Activated CD8-positive, alpha-beta T cell treated with anti-CD3 and anti-CD28 coated beads for 36 hours (primary cell): ENCODE measurements at regions not wholly inside any gene's neighbourhood (a gene's known extent, or its start where the extent isn't known, plus 50 kb on each side); places are given as distances from the start of the nearest gene placed in this dataset.

Experiments used
- ATAC-seq: fragments of 200-7000 bp; cut with Tn5 transposase; one replicate; pipeline ENCODE4 v1.10.0; 2021; ENCODE audit warnings: mild to moderate bottlenecking, moderate library complexity
- CTCF ChIA-PET: fragments of 350-600 bp; sonication (Branson Sonifier 250); formaldehyde crosslinking; loops from one replicate; lab custom pipeline; 2021; ENCODE audit warnings: antibody characterized with exemption; lab: Charles Lee
- POLR2A ChIA-PET: fragments of 350-600 bp; sonication (Branson Sonifier 250); formaldehyde crosslinking; loops from one replicate; lab custom pipeline; 2021; ENCODE audit warnings: antibody characterized with exemption; lab: Charles Lee
- DNase-seq: peaks from one replicate; pipeline ENCODE4 v3.0.0-alpha.2; 2020
- H3K27ac Mint-ChIP-seq: one replicate; pipeline ENCODE4 v1.8.0; 2021; ENCODE audit warnings: mild to moderate bottlenecking, mixed read lengths
- H3K27me3 Mint-ChIP-seq: one replicate; pipeline ENCODE4 v1.8.0; 2021; ENCODE audit warnings: mixed read lengths
- H3K36me3 Mint-ChIP-seq: one replicate; pipeline ENCODE4 v1.8.0; 2021; ENCODE audit warnings: low read depth, mixed read lengths
- H3K4me1 Mint-ChIP-seq: one replicate; pipeline ENCODE4 v1.8.0; 2021; ENCODE audit warnings: low read depth, mixed read lengths
- H3K4me3 Mint-ChIP-seq: one replicate; pipeline ENCODE4 v1.8.0; 2021; ENCODE audit warnings: mild to moderate bottlenecking, moderate library complexity, mixed read lengths
- H3K9me3 Mint-ChIP-seq: one replicate; pipeline ENCODE4 v1.8.0; 2021; ENCODE audit warnings: mixed read lengths
- intact Hi-C: fragments of 100-400 bp; cut with micrococcal nuclease; formaldehyde crosslinking; loops from one replicate; pipeline ENCODE4 v1.10.0; 2022
- TF ChIP-seq, protein P1 (sequence below): fragments of 200-600 bp; IDR thresholded peaks from one replicate; pipeline ENCODE4 v1.8.0; 2022; ENCODE audit warnings: antibody characterized with exemption, mild to moderate bottlenecking

- Mint-ChIP-seq H3K27ac (no peak overlapping the region), H3K9me3 (no peaks in the 10 kb centered on the region), H3K4me1 (no peaks in the 10 kb centered on the region), H3K4me3 (no peak overlapping the region), H3K36me3 (no peaks in the 10 kb centered on the region), H3K27me3 (no peaks in the 10 kb centered on the region)
- CTCF ChIA-PET, result no interaction called here
- POLR2A ChIA-PET, result no interaction called here
- intact Hi-C loops, result no loop called here
- DNase-seq, result no peak
- TF ChIP-seq, protein P1, sequence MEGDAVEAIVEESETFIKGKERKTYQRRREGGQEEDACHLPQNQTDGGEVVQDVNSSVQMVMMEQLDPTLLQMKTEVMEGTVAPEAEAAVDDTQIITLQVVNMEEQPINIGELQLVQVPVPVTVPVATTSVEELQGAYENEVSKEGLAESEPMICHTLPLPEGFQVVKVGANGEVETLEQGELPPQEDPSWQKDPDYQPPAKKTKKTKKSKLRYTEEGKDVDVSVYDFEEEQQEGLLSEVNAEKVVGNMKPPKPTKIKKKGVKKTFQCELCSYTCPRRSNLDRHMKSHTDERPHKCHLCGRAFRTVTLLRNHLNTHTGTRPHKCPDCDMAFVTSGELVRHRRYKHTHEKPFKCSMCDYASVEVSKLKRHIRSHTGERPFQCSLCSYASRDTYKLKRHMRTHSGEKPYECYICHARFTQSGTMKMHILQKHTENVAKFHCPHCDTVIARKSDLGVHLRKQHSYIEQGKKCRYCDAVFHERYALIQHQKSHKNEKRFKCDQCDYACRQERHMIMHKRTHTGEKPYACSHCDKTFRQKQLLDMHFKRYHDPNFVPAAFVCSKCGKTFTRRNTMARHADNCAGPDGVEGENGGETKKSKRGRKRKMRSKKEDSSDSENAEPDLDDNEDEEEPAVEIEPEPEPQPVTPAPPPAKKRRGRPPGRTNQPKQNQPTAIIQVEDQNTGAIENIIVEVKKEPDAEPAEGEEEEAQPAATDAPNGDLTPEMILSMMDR, result no peak
- no peak for ATAC-seq
Measured at GRCh38 chr5:15385553-15385952, 114.4 kb upstream of the FBXL7 start.

DNA sequence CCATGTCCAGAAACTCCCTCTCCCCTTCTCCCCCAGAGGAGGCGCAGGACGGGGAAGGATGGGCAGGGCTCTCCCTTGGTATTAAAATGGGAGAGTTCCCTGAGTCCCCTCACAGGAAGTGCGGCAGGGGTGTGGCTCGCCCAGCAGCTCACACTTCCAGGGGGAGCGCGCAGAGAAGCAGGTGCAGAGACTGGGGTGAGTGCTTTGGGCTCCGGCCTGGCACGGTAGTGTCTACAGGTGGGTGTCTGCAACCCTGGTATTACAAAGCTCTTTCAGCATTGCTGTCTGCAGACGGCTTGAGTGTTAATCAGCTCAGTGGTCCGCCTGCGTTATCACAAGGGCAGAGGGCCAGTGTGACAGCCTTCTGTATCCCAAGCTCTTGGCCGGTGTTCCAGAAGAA, 114.9 kb upstream of the FBXL7 start:
- no peaks in the 10 kb centered on the region for H3K27me3 Mint-ChIP-seq
- H3K9me3 Mint-ChIP-seq, result no peaks in the 10 kb centered on the region
- ATAC-seq, result no peak
- TF ChIP-seq, protein P1, result no peak
- ChIA-PET POLR2A (no interaction called here), CTCF (no interaction called here)
- no peak overlapping the region for H3K27ac Mint-ChIP-seq
- H3K4me1 Mint-ChIP-seq, result no peaks in the 10 kb centered on the region
- H3K36me3 Mint-ChIP-seq, result no peaks in the 10 kb centered on the region
- DNase-seq, result no peak
- intact Hi-C loops, result no loop called here
- no peak overlapping the region for H3K4me3 Mint-ChIP-seq

DNA sequence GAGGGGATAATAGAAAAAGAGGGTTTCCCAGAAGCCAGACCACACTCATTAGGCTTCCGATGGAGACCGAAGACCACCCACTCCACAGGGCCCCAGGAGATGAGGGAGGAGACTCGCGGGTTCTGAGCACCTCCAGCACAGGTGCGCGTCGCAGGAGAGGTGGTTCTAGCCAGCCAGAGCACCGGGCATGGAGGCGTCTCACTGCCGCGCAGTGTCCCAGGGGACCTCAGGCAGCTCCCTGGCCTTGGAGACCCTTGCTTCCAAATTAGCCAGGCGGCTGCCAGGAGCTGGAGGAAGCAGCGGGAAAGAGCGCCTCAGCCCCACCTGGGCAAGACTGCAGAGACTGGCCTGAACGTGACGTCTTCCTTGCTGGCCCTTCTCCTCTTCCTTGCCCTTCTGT, 115.4 kb upstream of the FBXL7 start:
- Mint-ChIP-seq H3K4me3 (no peak overlapping the region), H3K36me3 (no peaks in the 10 kb centered on the region), H3K27me3 (no peaks in the 10 kb centered on the region), H3K9me3 (no peaks in the 10 kb centered on the region), H3K27ac (no peak overlapping the region), H3K4me1 (no peaks in the 10 kb centered on the region)
- ATAC-seq (no peak), DNase-seq (no peak)
- ChIA-PET CTCF (no interaction called here), POLR2A (no interaction called here)
- intact Hi-C loops, result no loop called here
- TF ChIP-seq, protein P1, result no peak

DNA sequence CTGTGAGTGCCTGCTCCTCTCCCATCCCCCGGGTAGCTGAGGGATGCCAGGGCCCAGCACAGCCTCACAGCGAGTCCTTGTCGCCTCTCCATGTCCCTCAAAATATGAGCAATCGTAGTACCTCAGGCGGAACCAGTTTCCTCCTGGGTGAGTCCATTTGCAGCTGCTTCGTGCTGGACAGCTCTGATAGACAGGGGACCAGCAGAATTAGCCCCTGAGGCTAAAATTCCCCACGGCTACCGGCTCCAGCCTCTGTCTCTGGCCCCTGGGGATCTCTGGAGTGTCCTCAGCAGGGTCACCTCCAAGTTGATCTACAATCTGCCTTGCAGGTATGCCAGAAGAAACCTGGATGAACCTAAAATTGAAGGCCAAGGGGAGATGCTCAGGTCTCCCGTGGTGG, 115.8 kb upstream of the FBXL7 start:
- POLR2A ChIA-PET, result no interaction called here
- Mint-ChIP-seq H3K4me3 (no peak overlapping the region), H3K27me3 (no peaks in the 10 kb centered on the region), H3K4me1 (no peaks in the 10 kb centered on the region), H3K27ac (no peak overlapping the region), H3K36me3 (no peaks in the 10 kb centered on the region), H3K9me3 (no peaks in the 10 kb centered on the region)
- intact Hi-C loops, result no loop called here
- CTCF ChIA-PET, result no interaction called here
- TF ChIP-seq, protein P1, result peak; percentile 0
- DNase-seq, result no peak
- ATAC-seq, result no peak

DNA sequence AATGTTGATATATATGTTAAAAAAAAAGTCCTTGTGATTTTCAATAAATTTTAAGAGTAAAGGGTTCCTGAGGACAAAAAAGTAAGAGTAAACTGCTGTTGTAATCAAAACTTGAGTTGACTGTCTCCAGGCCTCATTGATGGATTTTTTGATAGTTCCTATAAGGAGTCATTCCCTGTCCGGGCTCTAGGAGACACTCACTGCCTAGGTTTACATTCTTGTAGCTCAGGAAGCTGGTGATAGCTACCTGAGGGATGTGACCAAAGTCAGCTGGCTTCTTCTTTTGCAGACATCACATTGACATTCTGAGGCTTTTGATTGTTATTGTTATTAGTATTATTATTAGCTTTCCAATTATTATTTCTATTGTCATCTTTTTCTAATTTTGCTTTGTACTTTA, 116.5 kb upstream of the FBXL7 start:
- Mint-ChIP-seq H3K4me3 (no peak overlapping the region), H3K27ac (no peak overlapping the region), H3K27me3 (no peaks in the 10 kb centered on the region), H3K4me1 (no peaks in the 10 kb centered on the region), H3K36me3 (no peaks in the 10 kb centered on the region), H3K9me3 (no peaks in the 10 kb centered on the region)
- TF ChIP-seq, protein P1, result no peak
- intact Hi-C loops, result no loop called here
- POLR2A ChIA-PET, result no interaction called here
- CTCF ChIA-PET, result no interaction called here
- ATAC-seq (no peak), DNase-seq (no peak)
